PFSK-1 (cell line): ENCODE measurements at regions not wholly inside any gene's neighbourhood (a gene's known extent, or its start where the extent isn't known, plus 50 kb on each side); places are given as distances from the start of the nearest gene placed in this dataset.

Experiments used
- FOXP2 ChIP-seq: optimal IDR thresholded peaks from 2 replicates; pipeline ENCODE3; 2011; ENCODE audit warnings: borderline replicate concordance, control low read depth, inconsistent platforms; ENCODE audit not compliant: insufficient read depth; ENCODE audit errors: extremely low read length, extremely low read depth
- POLR2AphosphoS5 ChIP-seq: IDR thresholded peaks from 2 replicates; pipeline ENCODE4 v1.6.1; 2012; ENCODE audit warnings: low read depth, mild to moderate bottlenecking, control low read depth, low read length, moderate library complexity
- REST ChIP-seq, 2 experiments: IDR thresholded peaks; 2 replicates each; pipeline versions ENCODE4 v1.6.1 to v1.8.0; 2011 to 2012; ENCODE audit warnings: low read depth in 2 of 2, low read length in 2 of 2, control low read depth in 1 of 2, inconsistent platforms in 1 of 2, mild to moderate bottlenecking in 1 of 2, moderate library complexity in 1 of 2; ENCODE audit not compliant: insufficient read depth in 1 of 2
- SIN3A ChIP-seq: IDR thresholded peaks from 2 replicates; pipeline ENCODE4 v1.6.1; 2012; ENCODE audit warnings: mild to moderate bottlenecking, low read length, moderate library complexity, borderline replicate concordance; ENCODE audit not compliant: insufficient read depth
- TAF1 ChIP-seq: IDR thresholded peaks from 2 replicates; pipeline ENCODE4 v1.6.1; 2012; ENCODE audit warnings: low read length, control low read depth, borderline replicate concordance; ENCODE audit not compliant: insufficient read depth

DNA sequence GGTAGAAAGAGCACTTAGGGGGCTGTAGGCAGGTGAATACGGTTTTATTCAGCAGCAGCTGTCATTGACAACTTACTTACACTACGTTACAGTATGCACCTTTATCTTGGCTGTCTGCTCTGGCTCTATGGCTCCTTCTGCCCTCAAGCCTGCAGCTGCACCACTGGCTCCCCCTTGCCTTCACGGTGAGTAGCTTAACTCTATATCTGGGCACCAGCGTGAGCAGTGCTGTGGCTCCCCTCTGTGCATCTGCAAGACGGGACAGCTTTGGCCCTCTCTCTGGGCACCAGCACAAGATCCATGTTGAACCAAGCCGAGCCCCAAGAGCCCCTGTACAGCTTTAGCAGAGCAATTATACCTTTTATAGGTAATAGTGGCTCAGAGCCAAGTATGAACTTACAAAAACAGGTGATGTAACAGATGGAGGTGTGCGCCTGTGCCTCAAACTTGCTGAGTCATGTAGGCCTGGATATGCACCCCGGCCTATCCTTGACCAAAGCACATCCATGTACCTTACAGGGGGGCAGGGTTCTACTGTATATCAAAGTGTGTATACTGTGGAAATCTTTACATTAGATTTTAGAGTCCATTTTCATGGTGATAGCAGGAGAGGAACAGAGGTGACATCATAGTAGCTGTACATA is 96.9 kb upstream of the CTSC start:
- TF ChIP-seq TAF1: no peak
- no peak for TF ChIP-seq FOXP2
- no peak for TF ChIP-seq REST (IDR thresholded peaks at IDR 0.05; ENCODE audit: insufficient read depth in 1 of 2, low read depth in 2 of 2, low read length in 2 of 2)
- no peak for TF ChIP-seq SIN3A
- TF ChIP-seq POLR2AphosphoS5: no peak

DNA sequence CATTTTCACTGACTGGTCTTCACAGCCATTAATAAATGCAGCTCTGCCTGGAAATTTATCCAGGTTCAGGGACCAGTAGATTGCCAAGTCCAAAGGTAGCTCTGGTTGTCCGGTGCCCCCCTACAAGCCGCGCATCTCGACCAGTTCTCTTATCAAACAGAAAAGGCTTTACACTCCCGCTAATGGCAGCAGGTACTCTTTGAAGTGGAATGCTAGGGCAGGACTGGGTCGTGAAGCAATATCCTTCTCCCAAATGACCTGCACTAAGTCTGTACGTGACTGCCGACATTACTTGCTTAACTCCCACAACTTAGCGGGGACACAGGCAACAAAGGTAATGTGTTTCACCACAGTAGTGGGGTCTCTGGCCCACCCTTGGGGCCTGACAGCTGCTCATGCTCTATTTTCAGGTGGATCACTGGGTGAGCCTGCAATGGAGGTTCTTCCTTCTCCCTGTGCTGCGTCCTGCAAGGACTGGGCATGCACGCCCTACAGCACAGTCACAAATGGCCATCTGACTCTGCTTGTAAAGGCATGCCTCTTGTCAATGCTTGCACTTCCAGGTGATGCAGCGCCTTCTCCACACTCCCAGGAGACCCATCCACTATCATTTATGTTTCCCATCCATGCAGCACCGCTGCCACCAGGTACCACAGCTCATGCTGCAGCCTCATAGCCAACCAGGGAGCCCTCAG is 96.1 kb upstream of the CTSC start:
- TF ChIP-seq FOXP2: no peak
- TF ChIP-seq TAF1: no peak
- no peak for TF ChIP-seq REST (IDR thresholded peaks at IDR 0.05; ENCODE audit: insufficient read depth in 1 of 2, low read depth in 2 of 2, low read length in 2 of 2)
- no peak for TF ChIP-seq POLR2AphosphoS5
- TF ChIP-seq SIN3A: no peak

GRCh38 chr11:88431675-88432341 is 94.3 kb upstream of the CTSC start:
- TF ChIP-seq FOXP2 (no peak), REST (IDR thresholded peaks at IDR 0.05; ENCODE audit: insufficient read depth in 1 of 2, low read depth in 2 of 2, low read length in 2 of 2) (no peak), TAF1 (no peak)

DNA sequence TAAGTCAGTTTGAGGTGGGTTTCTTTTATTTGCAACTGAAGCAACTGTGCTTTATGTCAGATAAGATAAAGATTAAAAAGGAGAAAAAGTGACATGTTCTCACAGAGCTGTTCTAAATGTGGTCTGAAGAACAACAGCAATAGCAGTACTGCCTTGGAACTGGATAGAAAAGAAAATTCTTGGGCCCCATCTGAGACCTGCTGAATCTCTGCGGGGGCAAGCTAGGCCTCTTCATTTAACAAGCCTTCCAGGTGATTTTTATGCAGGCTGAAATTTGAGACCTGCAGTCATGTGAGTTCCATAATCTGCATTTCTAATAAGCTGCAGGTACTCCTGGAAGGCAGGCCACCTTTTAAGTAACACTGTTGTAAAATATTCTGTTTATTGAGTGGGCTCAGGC is 91.4 kb upstream of the CTSC start:
- TF ChIP-seq TAF1 (no peak), REST (IDR thresholded peaks at IDR 0.05; ENCODE audit: insufficient read depth in 1 of 2, low read depth in 2 of 2, low read length in 2 of 2) (no peak), POLR2AphosphoS5 (no peak), FOXP2 (no peak), SIN3A (no peak)
